ENCODE measurements at regions not wholly inside any gene's neighbourhood (a gene's known extent, or its start where the extent isn't known, plus 50 kb on each side); places are given as distances from the start of the nearest gene placed in this dataset.

DNA sequence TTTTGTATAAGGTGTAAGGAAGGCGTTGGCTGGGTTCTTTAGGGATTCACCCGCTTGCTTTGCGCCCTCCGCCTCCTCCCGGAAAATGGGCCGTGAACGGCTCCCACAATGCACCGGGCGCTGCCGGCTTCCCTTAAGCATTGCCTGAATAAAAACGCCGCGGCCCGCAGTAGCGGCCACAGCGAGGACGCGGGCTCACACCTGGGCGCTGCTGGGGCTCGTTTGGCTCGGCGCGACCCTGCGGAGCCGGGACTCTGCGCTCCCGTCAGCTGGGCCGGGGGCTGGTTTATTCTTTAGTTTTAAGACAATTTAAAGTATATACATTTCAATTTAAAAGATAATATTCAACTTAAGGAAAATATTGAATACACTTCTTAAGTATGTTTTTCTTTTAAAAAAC lies 343.5 kb upstream of the RGMA start:
- TF ChIP-seq, protein P1, sequence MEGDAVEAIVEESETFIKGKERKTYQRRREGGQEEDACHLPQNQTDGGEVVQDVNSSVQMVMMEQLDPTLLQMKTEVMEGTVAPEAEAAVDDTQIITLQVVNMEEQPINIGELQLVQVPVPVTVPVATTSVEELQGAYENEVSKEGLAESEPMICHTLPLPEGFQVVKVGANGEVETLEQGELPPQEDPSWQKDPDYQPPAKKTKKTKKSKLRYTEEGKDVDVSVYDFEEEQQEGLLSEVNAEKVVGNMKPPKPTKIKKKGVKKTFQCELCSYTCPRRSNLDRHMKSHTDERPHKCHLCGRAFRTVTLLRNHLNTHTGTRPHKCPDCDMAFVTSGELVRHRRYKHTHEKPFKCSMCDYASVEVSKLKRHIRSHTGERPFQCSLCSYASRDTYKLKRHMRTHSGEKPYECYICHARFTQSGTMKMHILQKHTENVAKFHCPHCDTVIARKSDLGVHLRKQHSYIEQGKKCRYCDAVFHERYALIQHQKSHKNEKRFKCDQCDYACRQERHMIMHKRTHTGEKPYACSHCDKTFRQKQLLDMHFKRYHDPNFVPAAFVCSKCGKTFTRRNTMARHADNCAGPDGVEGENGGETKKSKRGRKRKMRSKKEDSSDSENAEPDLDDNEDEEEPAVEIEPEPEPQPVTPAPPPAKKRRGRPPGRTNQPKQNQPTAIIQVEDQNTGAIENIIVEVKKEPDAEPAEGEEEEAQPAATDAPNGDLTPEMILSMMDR (conservative IDR thresholded peaks at IDR 0.05), result no peak
- peaks cover 16% of the 10 kb centered on the region for H3K4me1 Mint-ChIP-seq
- H3K27me3 Mint-ChIP-seq (ENCODE audit: low read depth), result no peaks in the 10 kb centered on the region
- no peak overlapping the region for H3K4me3 Mint-ChIP-seq
- no peak overlapping the region for H3K27ac Mint-ChIP-seq (ENCODE audit: unreplicated experiment)
- no peak for DNase-seq (ENCODE audit: low read depth, low spot score)
- peaks cover 12% of the 10 kb centered on the region for H3K9me3 Mint-ChIP-seq
- H3K36me3 Mint-ChIP-seq (ENCODE audit: low read depth), result peaks cover 23% of the 10 kb centered on the region

DNA sequence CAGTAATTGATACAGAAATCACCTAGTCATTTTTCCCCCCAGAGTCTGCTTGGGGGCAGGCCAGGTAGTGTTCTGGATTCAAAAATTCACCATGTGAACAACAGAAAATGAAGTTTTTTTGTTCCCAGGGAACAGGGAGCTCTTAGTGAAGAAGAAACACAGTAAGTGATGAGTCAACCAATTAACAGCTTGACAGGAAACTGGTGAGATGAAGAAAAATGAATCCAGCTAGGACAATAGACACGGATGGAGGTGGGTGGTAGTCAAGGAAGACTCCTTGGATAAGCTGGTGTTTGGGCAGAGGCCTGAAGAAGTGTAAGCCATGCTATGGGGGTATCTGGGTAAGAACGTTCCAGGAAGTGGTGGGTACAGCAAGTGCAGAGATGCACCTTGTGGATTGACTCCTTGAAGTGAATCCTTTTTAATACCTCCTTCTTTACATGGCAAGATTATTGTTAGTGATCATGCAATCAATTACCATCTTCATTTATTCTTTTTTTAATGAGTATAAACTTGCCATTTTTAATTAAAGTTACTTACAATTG lies 339.9 kb upstream of the RGMA start:
- TF ChIP-seq, protein P1 (conservative IDR thresholded peaks at IDR 0.05), result no peak
- no peak for DNase-seq (ENCODE audit: low read depth, low spot score)
- H3K4me3 Mint-ChIP-seq, result no peak overlapping the region
- H3K27me3 Mint-ChIP-seq (ENCODE audit: low read depth), result no peaks in the 10 kb centered on the region
- H3K9me3 Mint-ChIP-seq, result peaks cover 6% of the 10 kb centered on the region
- H3K4me1 Mint-ChIP-seq, result peaks cover 25% of the 10 kb centered on the region
- H3K27ac Mint-ChIP-seq (ENCODE audit: unreplicated experiment), result no peak overlapping the region
- peaks cover 18% of the 10 kb centered on the region for H3K36me3 Mint-ChIP-seq (ENCODE audit: low read depth)

DNA sequence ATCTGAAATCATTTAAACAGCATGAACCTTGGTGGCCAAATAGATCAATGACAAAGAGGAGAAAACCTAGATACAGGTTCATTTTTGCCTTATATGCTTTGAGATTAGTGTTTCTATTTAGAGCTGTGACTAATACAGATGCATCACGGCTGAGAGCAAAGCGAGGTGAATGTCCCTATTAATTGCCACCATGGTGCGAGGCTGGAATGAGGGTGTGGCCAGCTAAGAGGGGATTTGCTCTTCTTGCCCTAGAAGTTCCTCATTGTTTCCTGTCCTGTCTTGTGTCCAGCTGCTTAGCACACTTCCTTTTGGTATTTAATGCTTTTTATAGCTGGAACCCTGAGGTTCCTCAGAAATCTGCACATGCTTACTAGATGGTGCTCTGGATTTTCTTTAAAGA lies 339.1 kb upstream of the RGMA start:
- H3K36me3 Mint-ChIP-seq (ENCODE audit: low read depth), result peaks cover 17% of the 10 kb centered on the region
- H3K4me1 Mint-ChIP-seq, result peaks cover 25% of the 10 kb centered on the region
- DNase-seq (ENCODE audit: low read depth, low spot score), result no peak
- no peak overlapping the region for H3K27ac Mint-ChIP-seq (ENCODE audit: unreplicated experiment)
- no peaks in the 10 kb centered on the region for H3K27me3 Mint-ChIP-seq (ENCODE audit: low read depth)
- TF ChIP-seq, protein P1 (conservative IDR thresholded peaks at IDR 0.05), result no peak
- no peak overlapping the region for H3K4me3 Mint-ChIP-seq
- H3K9me3 Mint-ChIP-seq, result peaks cover 7% of the 10 kb centered on the region

DNA sequence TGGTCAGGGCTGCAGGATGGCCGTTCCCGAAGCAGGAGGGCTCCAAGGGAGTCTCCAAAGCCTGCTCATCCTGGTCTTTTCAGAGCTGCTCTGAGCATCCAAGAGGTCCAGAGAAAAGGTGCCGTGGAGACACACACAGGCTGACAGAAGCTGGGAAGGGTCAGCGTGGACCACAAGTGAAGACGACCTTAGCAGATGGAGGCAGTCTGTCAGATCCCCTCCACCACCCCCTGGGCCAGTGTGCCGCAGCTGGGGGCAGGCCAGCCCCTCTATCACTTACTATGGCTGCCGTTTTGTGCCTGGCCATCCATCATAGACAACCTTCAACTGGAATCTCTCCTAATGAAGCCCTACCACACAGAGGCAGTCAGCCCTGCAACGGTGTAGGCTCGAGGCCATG lies 335.1 kb upstream of the RGMA start:
- Mint-ChIP-seq H3K36me3 (ENCODE audit: low read depth) (peaks cover 13% of the 10 kb centered on the region), H3K4me3 (no peak overlapping the region), H3K9me3 (peaks cover 4% of the 10 kb centered on the region), H3K4me1 (peaks cover 29% of the 10 kb centered on the region), H3K27ac (ENCODE audit: unreplicated experiment) (no peak overlapping the region), H3K27me3 (ENCODE audit: low read depth) (no peaks in the 10 kb centered on the region)
- no peak for DNase-seq (ENCODE audit: low read depth, low spot score)
- TF ChIP-seq, protein P1 (conservative IDR thresholded peaks at IDR 0.05), result no peak

DNA sequence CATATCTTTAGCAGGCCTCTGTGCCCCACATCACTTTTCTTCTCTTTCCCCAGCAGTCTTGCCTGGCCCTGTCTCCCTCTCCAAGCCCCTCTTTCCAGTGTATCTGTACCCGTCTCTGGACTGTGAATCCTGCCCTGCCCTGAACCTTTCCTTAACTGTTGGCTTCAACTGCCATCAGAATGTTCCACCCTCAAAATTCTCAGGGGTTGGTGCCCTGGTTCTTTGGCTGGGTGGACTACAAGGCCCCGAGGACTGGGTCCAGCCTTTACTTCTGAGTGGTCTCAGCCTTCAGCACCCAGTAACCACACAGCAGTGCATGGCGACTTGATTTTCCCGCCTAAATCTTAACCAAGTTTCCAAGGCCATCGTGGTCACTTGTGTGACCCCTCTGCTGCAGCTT lies 333.5 kb upstream of the RGMA start:
- no peak overlapping the region for H3K4me3 Mint-ChIP-seq
- no peaks in the 10 kb centered on the region for H3K27me3 Mint-ChIP-seq (ENCODE audit: low read depth)
- peaks cover 10% of the 10 kb centered on the region for H3K36me3 Mint-ChIP-seq (ENCODE audit: low read depth)
- H3K9me3 Mint-ChIP-seq, result peaks cover 4% of the 10 kb centered on the region
- TF ChIP-seq, protein P1 (conservative IDR thresholded peaks at IDR 0.05), result no peak
- no peak overlapping the region for H3K27ac Mint-ChIP-seq (ENCODE audit: unreplicated experiment)
- H3K4me1 Mint-ChIP-seq, result peaks cover 26% of the 10 kb centered on the region
- no peak for DNase-seq (ENCODE audit: low read depth, low spot score)

All from neural crest cell (in vitro differentiated cells).